GM18517 (cell line): ENCODE measurements at regions not wholly inside any gene's neighbourhood (a gene's known extent, or its start where the extent isn't known, plus 50 kb on each side); places are given as distances from the start of the nearest gene placed in this dataset.

Experiments used
- ATAC-seq: cut with Tn5 transposase; IDR thresholded peaks from one replicate; pipeline ENCODE4 v1.9.1; 2021; ENCODE audit warnings: mild to moderate bottlenecking, moderate library complexity; ENCODE audit not compliant: unreplicated experiment

DNA sequence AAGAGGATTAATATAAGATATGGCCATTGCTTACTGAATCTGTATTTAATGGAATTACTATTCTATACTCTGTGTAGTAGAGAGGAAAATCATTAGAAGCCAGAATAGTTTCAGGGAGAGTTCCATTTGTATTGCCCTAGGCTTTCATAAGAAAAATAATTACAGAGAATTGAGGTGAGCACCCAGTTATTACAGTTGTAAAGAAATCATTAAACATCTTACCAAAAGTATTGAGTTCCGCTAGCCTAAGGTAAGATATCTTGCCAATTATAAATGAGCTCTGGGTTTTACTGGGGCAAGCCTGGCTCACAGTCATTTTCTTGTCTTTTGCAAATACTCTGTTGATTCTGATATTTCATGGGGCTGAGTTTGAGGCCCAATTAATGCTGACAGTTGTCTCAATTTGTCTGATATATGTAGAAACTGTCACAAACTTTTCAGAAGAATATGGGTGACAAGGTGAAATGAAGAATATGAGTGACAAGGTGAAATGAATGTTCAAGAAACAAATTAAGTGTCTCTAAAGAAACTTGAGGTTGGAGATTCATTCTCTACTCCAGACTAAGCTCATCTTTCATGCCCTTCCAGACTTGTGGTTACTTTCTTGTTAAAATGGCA lies 127.8 kb downstream of the PTGER3 start:
- ATAC-seq: no peak
